Uterus (tissue), 3 donors: ENCODE measurements at regions not wholly inside any gene's neighbourhood (a gene's known extent, or its start where the extent isn't known, plus 50 kb on each side); places are given as distances from the start of the nearest gene placed in this dataset.

Experiments used
- DNase-seq, 2 donors: peaks; one replicate each; pipeline ENCODE4 v3.0.0-alpha.2; 2019 to 2020
- H3K27ac ChIP-seq, 2 donors: fragments of 200-600 bp; sonication (generic); 1 replicate in 1 of 2; 2 replicates in 1 of 2; pipeline ENCODE4 v1.5.1; 2016 to 2018
- H3K27me3 ChIP-seq, 2 donors: fragments of 200-600 bp; sonication (generic); one replicate each; pipeline ENCODE4 v1.5.1; 2018 to 2019; ENCODE audit warnings: control low read depth in 1 of 2
- H3K36me3 ChIP-seq, 2 donors: fragments of 200-600 bp; sonication (generic); one replicate each; pipeline ENCODE4 v1.5.1; 2019; ENCODE audit warnings: control low read depth in 1 of 2
- H3K4me1 ChIP-seq, 2 donors: fragments of 200-600 bp; sonication (generic); one replicate each; pipeline ENCODE4 v1.5.1; 2018 to 2019; ENCODE audit warnings: control low read depth in 1 of 2
- H3K4me3 ChIP-seq, 2 donors: fragments of 200-600 bp; sonication (generic); 1 replicate in 1 of 2; 2 replicates in 1 of 2; pipeline ENCODE4 v1.5.1; 2018 to 2019; ENCODE audit warnings: mild to moderate bottlenecking in 1 of 2
- H3K9me3 ChIP-seq, 2 donors: fragments of 200-600 bp; sonication (generic); one replicate each; pipeline ENCODE4 v1.5.1; 2019; ENCODE audit warnings: control low read depth in 1 of 2
- POLR2A ChIP-seq, 2 donors: fragments of 450-650 bp; IDR thresholded peaks; one replicate each; pipeline ENCODE4 v1.6.1; 2016; ENCODE audit warnings: antibody characterized with exemption in 2 of 2, mild to moderate bottlenecking in 1 of 2, moderate library complexity in 1 of 2
- intact Hi-C: fragments of 100-400 bp; cut with DNase I; formaldehyde crosslinking; loops from one replicate; pipeline ENCODE4 v1.15.1; 2023; ENCODE audit warnings: low total_unique reads
- TF ChIP-seq, protein P1 (sequence below), 4 experiments: fragments of 200-600 bp in 2 of 4; fragments of 450-650 bp in 2 of 4; sonication (generic) in 2 of 4; IDR thresholded peaks; one replicate each; pipeline ENCODE4 v1.5.1; 2016 to 2019; ENCODE audit warnings: antibody characterized with exemption in 4 of 4, mild to moderate bottlenecking in 2 of 4, moderate library complexity in 1 of 4
- donor health status: DM: yes; HTN: yes; CAD: no.

DNA sequence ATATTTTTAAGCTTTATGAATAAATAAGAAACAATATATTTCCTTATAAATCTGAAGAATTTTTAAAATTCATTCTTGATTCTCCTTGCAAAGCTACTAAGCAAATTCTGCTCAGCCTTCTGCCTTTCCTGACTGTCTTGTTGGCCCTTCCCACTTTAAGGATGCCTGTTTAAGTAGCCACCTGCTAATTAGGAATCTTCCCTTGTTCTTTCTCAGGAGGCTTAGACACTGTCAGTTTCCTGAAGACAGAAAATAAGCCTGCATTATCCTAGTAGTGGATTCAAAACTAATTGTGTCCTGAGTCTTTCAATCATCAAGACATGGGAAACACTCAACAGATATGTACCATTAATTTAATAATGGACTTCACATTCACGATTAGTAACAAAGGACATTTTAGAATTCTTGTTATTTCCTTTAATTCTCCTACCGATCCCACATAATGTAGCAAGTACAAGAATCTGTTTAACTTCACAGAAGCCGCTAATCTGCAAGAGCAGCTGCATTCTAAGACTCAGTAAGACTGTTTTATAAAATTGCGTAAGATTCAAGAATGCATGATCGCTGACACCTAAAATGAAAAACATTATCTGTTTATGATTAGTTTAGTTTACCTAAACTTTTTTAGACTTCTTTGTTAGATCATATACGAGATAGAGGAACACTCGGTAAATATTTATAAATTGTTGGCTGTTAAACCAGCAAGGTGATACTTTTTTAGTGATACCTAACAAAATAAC lies 445.4 kb upstream of the DSEL start:
- TF ChIP-seq, protein P1, sequence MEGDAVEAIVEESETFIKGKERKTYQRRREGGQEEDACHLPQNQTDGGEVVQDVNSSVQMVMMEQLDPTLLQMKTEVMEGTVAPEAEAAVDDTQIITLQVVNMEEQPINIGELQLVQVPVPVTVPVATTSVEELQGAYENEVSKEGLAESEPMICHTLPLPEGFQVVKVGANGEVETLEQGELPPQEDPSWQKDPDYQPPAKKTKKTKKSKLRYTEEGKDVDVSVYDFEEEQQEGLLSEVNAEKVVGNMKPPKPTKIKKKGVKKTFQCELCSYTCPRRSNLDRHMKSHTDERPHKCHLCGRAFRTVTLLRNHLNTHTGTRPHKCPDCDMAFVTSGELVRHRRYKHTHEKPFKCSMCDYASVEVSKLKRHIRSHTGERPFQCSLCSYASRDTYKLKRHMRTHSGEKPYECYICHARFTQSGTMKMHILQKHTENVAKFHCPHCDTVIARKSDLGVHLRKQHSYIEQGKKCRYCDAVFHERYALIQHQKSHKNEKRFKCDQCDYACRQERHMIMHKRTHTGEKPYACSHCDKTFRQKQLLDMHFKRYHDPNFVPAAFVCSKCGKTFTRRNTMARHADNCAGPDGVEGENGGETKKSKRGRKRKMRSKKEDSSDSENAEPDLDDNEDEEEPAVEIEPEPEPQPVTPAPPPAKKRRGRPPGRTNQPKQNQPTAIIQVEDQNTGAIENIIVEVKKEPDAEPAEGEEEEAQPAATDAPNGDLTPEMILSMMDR (IDR thresholded peaks at IDR 0.05): no peak
- TF ChIP-seq POLR2A (IDR thresholded peaks at IDR 0.05): no peak
- Histone ChIP-seq H3K27me3 (no peaks in the 10 kb centered on the region), H3K36me3 (no peaks in the 10 kb centered on the region), H3K27ac (no peak overlapping the region), H3K9me3 (no peaks in the 10 kb centered on the region), H3K4me3 (no peak overlapping the region), H3K4me1 (no peaks in the 10 kb centered on the region)
- intact Hi-C loops: no loop called here
- DNase-seq: no peak

DNA sequence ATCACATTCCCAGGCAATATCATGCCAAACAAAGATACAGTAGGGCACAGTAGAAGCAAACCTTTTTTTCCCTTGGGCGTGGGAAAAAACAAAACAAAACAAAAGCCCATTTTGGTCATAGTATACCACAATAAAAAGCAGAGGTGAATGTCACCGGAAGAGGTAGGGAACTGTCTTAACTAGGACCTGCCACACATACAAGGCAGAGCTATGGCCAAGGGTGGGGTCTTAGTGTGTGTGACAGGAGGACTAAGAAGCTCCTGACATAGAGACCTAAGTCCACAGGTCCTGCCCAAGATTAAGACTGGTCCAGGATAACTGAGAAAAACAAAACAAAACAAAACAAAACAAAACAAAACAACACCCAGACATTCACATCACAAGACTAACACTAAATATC lies 441.2 kb upstream of the DSEL start:
- Histone ChIP-seq H3K4me1 (no peaks in the 10 kb centered on the region), H3K4me3 (no peak overlapping the region), H3K27ac (no peak overlapping the region), H3K9me3 (no peaks in the 10 kb centered on the region), H3K27me3 (no peaks in the 10 kb centered on the region), H3K36me3 (no peaks in the 10 kb centered on the region)
- no peak for DNase-seq
- no peak for TF ChIP-seq POLR2A (IDR thresholded peaks at IDR 0.05)
- TF ChIP-seq, protein P1 (IDR thresholded peaks at IDR 0.05): no peak
- intact Hi-C loops: no loop called here

DNA sequence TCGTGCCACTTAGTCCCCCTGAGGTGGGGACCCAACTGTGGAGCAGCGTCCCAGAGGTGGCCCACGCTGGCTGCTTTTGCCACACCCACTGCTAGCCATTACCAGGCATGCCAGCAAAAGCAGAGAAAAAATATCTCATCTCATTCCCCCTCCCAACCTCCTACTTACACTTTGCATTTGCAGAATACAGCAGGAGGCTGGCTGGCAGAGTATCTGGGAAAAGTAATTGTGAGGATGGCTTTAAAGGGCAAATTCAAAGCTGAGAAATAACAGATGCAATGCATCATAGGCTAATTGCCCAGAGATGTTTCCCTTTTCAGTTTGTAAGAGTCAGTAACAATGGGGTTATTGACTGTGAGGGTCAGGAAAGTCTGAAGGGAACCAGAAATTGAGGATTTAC lies 438.1 kb upstream of the DSEL start:
- no peak overlapping the region for H3K4me3 ChIP-seq
- DNase-seq: no peak
- no peaks in the 10 kb centered on the region for H3K9me3 ChIP-seq
- no peak overlapping the region for H3K27ac ChIP-seq
- intact Hi-C loops: no loop called here
- TF ChIP-seq POLR2A (IDR thresholded peaks at IDR 0.05): no peak
- TF ChIP-seq, protein P1 (IDR thresholded peaks at IDR 0.05): no peak
- H3K4me1 ChIP-seq: no peaks in the 10 kb centered on the region
- no peaks in the 10 kb centered on the region for H3K36me3 ChIP-seq
- no peaks in the 10 kb centered on the region for H3K27me3 ChIP-seq

DNA sequence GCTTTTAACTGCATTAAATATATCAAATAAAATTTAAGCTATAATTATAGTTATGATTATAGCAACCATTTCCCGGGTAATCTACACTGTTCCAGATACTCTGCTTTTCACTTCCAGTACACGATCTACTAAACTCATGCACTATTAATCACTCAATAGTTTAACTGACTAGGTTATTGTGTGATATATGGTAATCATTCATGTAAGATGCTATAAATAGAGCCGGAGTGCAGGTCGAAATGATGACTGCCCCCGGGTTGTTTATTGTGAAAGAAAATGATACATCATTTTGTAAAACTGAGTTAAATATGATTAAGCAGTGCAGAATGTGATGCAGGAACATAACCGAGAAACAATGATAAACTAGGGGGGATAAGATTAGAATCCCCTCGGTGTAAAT lies 434.6 kb upstream of the DSEL start:
- Histone ChIP-seq H3K27ac (no peak overlapping the region), H3K4me3 (no peak overlapping the region), H3K27me3 (no peaks in the 10 kb centered on the region), H3K36me3 (no peaks in the 10 kb centered on the region), H3K4me1 (no peaks in the 10 kb centered on the region), H3K9me3 (no peaks in the 10 kb centered on the region)
- TF ChIP-seq, protein P1 (IDR thresholded peaks at IDR 0.05): no peak
- no peak for TF ChIP-seq POLR2A (IDR thresholded peaks at IDR 0.05)
- no peak for DNase-seq
- intact Hi-C loops: no loop called here

DNA sequence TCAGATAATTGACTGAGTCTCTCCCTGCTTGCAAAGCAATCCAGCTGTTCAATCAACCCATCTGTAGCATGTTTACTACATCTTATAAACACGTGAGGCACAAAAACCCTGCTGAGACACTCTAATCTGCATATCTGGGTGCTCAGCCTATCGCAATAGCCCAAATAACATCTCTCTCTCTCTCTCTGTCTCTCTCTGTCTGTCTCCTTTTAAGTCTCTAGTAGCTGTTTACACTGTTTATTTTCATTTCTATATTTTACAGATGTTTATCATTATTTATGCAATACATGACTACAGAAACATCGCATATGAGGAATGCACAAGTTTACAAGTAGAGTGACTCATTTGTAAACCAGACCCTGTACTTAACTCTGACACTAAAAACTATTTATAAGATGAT lies 422.1 kb upstream of the DSEL start:
- Histone ChIP-seq H3K36me3 (no peaks in the 10 kb centered on the region), H3K27ac (no peak overlapping the region), H3K4me1 (no peaks in the 10 kb centered on the region), H3K9me3 (no peaks in the 10 kb centered on the region), H3K27me3 (no peaks in the 10 kb centered on the region), H3K4me3 (no peak overlapping the region)
- no peak for DNase-seq
- no peak for TF ChIP-seq POLR2A (IDR thresholded peaks at IDR 0.05)
- TF ChIP-seq, protein P1 (IDR thresholded peaks at IDR 0.05): no peak
- intact Hi-C loops: no loop called here
